CD4-positive, alpha-beta T cell treated with Interleukin-4 for 1 hour (primary cell): ENCODE measurements at regions not wholly inside any gene's neighbourhood (a gene's known extent, or its start where the extent isn't known, plus 50 kb on each side); places are given as distances from the start of the nearest gene placed in this dataset.

Experiments
- DNase-seq, 2 donors: peaks; one replicate each; pipeline ENCODE4 v3.0.0-alpha.2; 2020 to 2022

DNA sequence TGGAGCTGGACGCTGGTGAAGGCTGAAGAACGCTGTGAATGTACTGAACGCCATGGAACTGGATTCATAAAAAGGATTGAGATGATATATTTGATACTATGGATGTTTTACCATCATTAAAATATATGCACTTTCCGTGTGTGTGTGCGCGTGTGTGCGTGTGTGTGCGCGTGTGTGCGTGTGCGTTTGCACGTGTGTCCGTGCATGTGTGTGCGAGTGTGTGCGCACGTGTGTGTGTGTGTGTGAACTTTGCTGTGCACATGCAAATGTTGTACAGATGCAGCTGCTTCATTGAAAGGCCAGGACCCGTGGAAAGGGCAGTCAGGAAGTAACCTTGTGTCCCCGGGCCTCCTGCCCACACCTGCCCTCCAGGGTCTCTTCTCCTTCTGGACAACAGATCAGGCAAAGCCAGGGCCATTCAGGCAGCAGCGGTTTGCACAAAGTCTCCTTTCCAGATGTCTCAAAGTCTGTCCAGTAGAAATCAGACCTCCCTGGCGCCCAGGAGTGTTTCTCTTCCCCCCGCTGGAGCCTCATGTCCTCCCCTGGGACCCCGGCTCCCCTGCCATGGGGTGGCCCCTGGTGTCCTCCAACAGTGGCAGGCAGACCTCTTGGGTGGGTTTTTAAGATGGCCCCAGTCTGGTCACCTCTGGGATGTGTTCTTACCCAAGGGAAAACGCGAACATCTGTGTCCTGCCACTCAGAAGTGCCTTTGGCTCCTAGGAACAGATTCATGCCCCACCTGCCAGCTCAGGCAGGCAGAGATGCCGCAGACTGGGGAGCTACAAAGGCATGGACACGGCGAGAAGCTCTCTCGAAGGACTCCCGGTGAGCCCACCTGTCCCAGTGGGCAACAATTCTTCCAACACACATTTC is 86.1 kb upstream of the GPC1 start:
- DNase-seq, result no peak

DNA sequence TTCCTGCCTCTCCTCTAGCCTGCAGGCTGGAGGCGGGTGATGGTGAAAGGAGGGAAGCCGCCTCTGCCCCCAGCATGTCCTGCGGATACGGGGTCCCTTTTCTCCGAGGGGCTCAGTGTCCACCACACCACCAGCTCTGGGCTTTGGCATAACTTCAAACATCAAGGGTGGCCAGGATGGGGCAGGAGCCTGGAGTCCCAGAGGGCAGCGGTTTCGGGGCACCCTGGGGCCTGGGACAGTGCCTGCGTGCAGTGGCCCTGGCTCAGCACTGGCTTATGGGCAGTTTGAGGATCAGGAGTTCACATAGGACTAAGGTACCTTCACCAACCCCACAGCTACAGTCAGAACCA is 85.5 kb upstream of the GPC1 start:
- no peak for DNase-seq

DNA sequence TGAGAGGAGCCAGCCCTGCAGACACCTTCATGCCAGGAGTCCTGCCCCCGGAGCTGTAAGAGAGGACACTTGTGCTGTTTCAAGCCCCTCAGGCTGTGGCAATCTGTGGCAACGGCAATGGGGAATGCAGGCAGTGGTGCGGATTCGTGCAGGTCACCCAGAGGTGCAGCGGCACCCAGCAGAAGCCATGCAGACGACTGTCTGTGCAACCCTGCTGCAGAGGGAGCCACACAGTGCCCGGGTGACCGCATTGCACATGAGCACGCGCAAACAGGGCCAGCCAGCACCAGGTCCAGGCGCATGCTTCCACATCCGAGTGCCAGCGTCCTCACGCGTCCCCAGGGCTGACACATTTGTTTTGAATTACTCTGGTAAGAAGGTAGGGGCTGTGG is 84.8 kb upstream of the GPC1 start:
- no peak for DNase-seq

DNA sequence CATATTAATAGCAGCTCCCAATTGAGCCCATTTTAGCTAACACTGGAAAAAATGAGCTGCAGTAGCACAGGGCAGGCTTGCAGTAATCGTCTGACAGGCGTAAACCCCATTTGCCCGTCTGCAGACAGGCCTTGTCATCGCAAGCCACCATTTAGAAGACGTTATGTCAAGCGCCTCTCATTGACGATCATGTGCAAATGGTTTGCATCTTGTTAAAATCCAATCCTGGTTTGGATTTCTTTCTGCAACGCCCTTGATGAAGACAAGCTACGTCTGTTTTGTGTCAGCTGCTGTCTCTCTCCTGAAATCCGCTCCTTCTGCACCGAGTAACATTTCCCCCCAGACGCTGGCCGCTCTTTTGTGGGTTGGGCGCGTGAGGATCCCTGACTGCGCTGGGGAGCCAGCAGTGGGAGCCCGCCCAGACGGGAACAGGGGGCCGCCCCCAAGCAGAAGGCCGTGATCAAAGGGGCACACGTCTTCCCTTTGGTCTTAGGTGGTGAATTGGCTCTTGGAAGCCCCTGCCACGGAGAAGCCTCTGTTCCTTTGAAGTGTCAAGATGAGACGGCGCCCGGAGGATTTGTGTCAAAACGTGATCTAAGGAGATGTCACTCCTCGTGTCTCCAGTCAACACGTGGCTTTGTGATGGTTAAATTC is 84.2 kb upstream of the GPC1 start:
- DNase-seq, result no peak

DNA sequence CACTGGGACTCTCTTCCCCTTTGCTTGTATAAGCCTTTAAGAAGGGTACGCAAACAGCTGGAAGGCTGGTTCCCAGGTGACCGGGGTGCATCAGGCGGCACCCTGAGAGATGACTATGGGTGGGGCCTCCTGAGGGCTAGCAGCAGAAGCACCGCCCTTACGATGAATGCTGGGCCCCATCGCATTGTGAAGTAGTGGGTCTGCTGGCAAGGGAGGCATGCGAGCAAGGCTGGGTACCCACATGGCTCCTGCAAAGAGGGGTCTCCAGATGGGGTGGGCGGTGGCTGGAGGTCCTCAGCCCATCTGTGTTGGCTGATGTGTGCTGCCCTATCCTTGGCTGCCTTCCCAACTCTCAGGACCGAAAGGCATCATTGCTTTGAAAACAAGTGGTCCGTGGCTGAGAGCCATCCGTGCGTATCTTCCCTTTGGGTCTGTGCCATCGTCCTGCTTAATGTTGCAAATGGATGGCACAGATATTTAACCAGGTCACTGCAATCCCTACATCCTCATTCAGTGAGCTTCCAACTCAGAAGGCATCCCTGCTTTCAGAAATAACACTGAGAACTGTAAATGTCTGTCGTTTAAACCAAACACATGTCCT is 83.5 kb upstream of the GPC1 start:
- no peak for DNase-seq

DNA sequence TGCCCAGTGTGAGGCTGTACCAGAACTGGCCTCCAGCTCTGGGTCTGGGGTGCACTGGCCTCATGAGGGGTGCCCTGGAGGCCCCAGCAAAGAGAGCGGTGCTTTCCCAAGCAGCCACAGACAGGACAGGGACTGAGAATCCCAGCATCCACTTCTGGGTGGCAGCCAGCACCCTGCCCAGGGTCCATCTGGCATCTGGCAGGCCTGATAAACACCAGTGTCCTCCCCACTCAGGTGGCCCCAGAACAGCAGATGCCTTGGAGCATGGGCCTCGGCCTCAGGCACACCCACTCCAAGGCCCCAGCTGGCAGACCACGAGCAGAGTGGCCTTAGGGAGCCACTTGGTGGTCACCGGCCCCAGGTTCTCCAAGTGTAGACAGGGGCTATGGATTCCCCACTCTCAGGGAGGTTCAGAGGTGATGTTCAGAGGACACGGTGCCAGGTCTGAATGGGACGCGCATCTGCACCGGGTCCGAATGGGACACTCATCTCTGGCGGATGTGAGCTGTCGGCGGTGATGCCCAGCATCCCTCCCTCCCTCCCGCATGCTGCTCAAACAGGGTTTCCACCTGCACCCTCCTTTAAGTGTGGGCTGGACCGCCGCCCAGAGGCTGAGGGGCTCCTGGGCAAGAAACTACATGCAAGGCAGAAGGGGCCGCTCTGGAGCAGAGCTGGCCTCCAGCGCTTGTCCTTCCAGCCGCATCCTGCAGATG is 82.2 kb upstream of the GPC1 start:
- no peak for DNase-seq

DNA sequence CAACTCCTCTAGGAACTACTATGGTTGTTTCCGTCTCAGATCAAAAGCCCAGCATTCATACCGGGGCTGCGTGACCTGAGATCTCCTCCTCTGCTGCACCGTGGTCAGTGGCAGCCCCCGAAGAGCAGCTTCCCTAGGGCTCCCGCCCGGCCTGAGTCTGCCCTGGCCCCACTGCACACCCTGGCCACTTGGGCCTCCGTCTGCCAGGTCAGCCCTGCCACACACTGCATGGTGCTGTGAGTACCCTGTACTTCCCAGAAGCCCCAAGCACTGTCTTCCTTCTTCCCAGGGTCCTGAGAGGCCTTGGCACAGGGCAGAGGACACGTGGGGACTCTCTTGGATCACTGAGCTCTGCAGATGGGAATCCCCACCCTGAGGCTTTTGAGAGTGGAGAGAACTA is 81.5 kb upstream of the GPC1 start:
- DNase-seq, result no peak

DNA sequence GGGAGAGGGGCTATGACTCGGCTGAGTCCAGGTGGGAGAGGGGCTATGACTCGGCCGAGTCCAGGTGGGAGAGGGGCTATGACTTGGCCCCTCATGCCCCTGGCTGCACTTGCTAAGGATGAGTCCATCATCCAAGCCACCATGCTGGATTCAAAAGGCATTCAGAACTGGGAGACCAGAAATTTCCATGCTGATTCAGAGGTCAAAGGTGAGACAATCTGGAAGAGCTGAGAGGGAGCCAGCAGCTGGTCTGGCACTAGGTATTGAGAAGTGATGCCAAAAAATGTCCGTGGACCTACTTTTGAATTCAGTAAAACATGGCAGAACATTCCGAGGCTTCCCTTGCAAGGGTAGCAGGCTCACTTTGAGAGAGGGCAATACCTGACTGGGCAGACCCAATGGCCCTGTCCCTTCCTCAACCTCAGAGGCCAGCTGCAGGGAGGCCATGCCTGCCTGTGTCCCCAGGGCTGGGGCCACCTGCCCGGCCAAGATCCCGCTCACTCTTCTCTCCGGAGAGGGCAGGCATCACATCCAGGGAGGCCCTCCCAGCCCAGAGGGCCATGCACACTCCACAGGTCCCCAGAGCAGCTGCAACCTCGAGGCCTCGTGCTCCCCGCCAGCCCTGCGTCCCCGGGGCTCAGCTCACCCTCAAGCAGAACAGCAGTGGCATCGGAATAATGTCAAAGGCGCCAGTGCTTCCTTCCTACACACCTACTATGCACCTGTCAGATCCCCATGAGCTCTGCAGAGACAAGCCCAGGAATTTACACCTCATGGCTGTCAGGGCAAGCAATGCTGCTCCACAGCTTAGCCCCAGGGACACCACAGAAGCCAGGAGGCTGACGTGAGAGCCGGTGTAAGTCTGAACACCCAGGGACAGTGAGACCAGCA is 80.2 kb upstream of the GPC1 start:
- no peak for DNase-seq

DNA sequence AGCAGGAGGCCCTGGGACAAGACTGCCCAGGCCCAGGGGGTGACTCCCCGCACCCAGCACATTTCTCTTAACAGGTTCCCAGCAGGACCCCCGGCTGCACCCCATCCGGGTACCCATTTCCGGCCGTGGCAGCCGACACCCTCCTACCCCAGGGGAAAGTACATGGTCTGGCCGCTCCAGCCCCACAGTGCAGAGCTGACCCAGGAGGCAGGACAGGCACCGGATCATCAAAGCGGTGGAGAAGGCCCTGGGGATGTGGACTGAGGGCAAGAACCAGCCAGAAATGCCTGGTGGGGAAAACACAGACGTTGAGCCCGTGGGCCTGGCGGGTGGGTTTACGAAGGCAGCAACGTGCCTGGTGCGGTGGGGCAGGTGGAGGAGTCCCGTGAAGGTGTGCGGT is 79.5 kb upstream of the GPC1 start:
- DNase-seq, result no peak

DNA sequence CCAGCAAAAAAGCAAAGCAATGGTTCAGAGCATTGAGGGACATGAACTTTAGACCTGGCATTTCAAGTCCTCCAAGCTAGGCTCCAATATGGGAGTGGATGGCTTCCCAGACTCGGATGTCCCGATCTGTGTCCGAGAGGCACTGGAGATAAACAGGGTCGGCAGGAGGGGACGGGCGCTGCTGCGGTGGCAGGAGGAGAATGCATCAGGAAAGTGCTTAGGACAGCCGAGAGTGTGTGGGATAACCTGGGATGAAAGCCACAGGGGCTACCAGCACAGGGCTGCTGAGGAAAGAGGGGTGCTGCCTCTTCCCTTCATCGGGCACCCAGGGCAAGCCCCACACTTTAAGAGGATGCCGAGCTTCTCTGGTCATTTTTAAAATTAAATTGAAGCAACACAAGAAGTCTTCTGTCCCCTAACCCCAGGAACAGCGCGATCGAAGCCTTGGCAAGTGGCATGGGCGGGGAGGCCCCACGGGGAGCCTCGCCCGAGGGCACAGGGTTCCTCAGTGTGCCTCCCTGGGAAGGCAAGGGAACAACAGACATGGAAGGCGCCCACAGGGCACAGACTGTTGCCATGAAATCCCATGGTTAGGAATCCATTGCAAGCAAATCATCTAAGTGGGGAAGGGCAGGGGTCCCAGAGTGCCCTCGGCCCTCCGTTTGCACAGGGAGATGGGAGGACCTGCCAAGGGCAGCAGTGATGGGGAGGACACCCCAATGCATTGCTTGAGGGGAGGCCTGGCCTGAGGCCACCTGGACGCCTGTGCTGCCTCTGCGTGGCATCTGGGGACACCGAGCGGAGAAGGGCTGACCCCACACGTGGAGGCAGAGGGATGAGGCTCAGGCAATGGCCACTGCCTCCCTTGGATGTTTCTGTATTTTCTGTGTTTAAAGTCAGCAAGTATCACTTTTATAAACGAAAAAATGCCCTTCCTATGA is 78.5 kb upstream of the GPC1 start:
- no peak for DNase-seq

DNA sequence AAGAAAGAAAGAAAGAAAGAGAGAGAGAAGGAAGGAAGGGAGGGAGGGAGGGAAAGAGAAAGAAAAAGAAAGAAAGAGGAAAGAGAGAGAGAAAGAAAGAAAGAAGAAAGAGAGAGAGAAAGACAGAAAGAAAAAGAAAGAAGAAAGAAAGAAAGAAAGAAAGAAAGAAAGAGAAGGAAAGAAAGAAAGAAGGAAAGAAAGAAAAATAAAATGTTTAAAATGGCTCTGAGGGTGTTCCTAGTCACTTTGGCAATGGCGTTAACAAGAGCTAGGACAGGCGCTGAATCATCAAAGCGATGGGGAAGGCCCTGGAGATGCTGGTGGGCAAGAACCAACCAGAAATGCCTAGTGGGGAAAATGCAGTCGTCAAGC is 77.8 kb upstream of the GPC1 start:
- DNase-seq, result no peak

DNA sequence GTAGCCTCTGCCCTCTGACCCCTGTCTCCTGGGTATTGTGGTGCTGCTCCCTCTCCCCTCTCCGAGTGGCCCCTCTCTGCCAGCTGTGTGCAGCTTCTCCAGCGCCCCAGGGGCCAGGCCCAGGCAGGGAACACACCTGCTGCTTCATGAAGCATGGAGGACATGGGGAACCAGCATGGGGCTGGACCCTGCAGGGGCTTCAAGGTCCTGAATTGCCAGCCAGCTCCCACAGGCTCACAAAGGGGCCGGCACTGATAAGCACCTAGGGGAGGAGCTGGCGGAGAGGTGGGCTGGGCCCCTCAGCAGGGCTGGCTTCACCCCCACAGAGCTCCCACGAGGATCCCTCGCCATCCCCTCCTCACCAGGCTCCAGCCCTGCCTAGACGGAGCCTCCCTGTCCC is 77.4 kb upstream of the GPC1 start:
- no peak for DNase-seq

DNA sequence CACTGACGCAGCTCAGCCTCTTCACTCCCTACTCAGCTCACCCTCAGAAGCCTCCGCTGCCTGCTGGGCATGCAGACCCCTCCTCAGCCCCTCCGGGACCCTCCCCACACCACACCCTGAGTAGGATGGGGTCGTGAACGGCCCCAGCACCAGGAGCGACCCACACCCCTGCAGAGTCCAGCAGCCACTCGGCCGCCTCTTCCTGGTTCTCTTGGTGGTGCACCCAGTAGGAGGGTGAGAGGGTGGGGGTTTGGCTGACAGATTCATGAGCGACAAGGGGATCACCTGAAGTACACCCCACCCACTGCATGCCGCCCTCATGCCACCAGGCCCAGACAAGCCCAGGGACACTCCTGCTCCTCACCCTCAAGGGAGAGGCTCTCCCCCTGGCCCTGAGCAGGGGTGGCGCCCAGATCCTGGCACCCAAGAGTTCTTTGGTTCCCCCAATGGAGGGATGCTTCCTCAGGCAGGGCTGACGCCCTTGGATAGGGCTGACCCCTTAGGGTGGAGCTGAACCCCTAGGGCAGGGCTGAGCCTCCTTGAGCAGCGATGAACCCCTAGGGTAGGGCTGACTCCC is 76.6 kb upstream of the GPC1 start:
- DNase-seq, result no peak

DNA sequence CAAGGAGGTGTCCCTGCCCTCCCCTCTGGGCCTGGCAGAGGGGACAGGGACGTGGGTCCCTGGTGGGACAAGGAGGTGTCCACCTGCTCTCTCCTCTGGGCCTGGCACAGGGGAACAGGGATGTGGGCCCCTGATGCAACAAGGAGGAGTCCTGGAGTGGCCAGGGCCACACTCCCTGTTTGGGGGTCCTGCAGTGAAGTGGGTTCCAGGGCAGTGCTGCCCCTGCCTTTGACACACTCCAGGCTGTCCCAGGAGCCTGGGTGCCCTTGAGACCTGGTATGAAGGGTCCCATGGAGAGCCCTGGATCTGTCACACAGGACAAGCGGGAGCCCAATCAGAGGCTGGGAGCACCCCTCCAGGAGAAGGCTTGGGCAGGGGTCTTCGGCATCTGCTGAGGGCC is 75.8 kb upstream of the GPC1 start:
- no peak for DNase-seq

DNA sequence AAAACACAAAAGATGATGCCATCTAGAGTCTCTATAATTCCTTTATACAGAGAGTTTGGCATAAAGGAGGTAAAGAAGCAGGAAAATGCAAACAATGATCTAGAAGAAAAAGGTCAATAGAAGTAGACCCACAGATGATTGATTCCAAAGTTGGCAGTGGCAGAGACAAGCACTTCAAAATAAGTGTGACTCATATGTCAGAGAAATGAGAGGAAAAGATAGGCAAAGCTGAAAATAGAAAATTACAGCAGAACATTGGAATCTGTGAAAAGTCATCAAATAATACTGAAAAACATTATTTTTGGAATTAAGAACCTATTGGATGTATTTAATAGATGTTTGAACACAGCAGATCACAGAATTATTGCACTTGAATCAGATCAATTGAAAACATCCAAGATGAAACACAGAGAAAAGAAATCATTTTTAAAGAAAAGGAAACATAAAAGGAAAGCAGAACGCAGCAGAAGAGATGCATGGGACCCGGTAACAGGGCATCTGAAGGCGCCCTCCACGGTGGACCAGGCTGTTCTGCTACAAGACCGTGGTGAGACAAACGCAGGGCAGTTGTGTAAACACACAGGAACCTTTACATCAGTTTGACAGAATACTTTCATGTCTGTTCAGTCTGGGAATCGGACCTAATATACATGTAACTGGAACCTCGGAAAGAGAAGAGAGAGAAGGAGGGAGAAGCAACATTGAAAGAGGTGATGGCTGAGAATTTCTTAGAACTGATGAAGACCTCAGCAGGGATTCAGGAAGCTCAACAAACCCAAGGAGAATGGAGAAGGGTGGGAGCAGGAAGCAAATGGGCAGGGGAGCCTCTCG is 74.6 kb upstream of the GPC1 start:
- DNase-seq, result no peak

DNA sequence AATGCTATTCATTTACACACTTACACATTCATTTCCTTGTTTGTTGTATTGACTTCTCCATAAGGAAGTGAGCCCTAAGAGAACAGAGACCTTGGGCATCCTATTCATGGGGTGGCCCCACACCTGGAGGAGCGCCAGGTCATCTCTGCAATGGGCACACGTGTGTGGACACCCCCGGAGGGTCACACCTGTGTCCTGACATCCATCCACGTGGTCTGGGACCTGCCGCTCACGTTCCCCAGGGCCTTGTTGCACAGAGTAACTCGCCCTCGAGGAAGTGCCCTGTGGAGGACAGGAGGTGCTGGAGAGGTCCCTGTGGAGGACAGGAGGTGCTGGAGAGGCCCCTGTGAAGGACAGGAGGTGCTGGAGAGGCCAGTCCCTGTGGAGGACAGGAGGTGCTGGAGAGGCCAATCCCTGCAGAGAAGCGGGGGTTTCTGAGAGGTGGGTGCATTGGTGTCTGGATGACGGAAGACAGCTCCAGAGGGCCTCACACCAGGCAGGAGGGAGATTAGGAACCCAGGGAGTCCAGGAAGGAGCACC is 73.2 kb upstream of the GPC1 start:
- no peak for DNase-seq

DNA sequence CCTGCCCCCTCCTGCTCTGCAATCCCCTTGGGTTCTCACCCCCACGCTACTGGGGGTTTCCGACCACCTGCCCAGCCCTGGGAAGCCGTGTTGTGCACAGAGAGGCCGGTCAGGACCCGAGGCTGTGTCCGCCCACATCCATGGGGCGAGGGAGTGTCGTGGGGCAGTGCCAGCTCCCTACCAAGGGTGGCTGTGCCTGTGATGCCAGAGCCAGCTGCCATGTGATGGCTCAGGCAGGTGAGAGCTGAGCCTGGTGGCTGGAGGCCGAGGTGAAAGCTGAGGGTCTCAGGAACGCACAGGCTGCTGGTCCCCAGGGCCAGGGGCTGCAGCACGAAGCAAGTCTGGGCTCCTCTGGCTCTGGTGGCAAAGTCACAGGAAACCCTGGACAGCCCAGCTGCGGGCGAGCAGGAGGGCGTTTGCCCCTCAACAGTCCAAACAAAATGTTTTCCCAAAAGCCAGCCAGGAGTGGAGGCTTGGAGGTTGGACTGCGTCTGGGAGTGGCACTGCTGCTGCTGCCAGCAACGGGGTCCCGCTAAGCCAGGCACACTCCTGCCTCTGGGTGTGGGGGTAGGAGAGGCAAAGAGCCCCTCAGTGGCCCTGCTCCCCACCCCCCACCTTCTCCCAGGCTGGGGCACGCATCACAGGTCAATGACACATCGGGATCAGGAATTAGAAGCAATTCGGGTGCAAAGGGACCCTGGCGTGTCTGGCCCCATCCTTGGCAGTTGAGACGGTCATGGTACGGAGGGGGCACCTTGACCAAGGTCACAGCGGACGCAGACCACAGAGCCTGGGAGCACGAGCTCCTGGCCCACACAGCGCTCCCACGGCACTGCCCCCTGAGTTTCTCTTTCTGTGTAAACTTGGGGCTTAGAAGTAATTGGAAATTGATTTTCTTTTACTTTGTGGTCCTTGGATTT is 72.4 kb upstream of the GPC1 start:
- DNase-seq, result no peak

DNA sequence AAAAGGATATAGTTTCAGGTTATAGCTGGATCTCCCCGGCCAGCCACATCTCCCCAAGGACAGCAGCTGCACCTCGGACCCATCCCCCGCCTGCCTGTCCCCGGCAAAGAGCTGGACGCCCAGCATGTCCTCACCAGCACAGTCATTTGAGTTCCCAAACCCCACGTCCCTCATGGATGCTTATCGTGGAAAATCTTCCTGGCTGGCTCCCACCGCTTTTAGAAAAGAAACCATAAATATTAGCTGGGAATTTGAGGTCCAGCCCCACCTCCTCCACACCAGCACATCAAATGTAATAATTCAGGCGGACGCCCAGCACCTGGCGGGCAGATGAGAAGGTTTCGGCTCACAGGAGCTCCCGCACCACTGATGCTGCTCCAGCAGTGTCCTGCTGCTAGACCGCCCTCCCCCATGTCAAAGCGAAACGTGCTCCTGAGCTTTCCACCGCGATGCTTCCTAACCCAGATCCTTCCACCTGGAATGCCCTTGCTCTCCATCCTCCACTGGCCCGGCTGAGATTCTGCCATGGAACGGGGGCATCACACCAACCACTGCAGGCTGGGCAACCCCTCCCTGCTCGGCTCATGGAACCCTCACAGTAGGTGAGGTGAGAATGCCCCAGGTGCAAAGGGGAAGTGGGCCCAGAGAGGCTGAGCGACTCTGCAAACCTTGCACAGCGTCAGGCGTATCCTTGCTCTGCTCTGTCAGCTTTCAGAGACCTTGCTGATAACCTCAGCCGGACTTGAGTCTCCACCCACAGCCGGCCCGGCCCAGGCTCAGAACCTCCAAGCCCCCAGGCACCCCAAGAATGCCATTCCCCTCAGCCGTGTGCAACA is 71.5 kb upstream of the GPC1 start:
- DNase-seq, result no peak
